HepG2 (cell line): ENCODE measurements at regions not wholly inside any gene's neighbourhood (a gene's known extent, or its start where the extent isn't known, plus 50 kb on each side); places are given as distances from the start of the nearest gene placed in this dataset.

Experiments used
- ATAC-seq: fragments of 200-7000 bp; cut with Tn5 transposase; 3 replicates; pipeline ENCODE4 v1.9.1; 2020; ENCODE audit warnings: mild to moderate bottlenecking, moderate library complexity
- BruUV-seq: library from RNA; stranded (reverse); fragments of 400-500 nt; replicated peaks from 2 replicates; lab custom pipeline; 2021; lab: Mats Ljungman, UMichigan
- CTCF ChIA-PET: fragments of 300-600 bp; formaldehyde crosslinking; extraction: SDS; loops from one replicate; lab custom pipeline; 2021; ENCODE audit warnings: low total read pairs, inconsistent platforms, low intra/inter-chr PET ratio; lab: Yijun Ruan, JAX
- POLR2A ChIA-PET: fragments of 350-600 bp; sonication (Branson Sonifier 250); formaldehyde crosslinking; loops from one replicate; lab custom pipeline; 2020; ENCODE audit warnings: antibody characterized with exemption, inconsistent platforms; lab: Yijun Ruan, JAX
- DNase-seq: peaks from one replicate; pipeline ENCODE4 v3.0.0-alpha.2; 2015; ENCODE audit warnings: low spot score
- FAIRE-seq: peaks from 3 replicates; lab custom pipeline; 2011; peaks lifted over from hg19 to GRCh38; lab: Jason Lieb, UNC
- H2AFZ ChIP-seq: one replicate; pipeline ENCODE4 v1.6.1; 2011; ENCODE audit warnings: low read length, inconsistent platforms
- H3K27ac ChIP-seq: fragments of 300-600 bp; 3 replicates; pipeline ENCODE4 v1.8.0; 2011; ENCODE audit warnings: mixed run types, mild to moderate bottlenecking, mixed read lengths, low read length, inconsistent platforms; ENCODE audit not compliant: insufficient read depth; ENCODE audit errors: extremely low read length
- H3K27me3 ChIP-seq, 2 experiments: fragments of 200-600 bp in 1 of 2; 2 replicates in 1 of 2; 3 replicates in 1 of 2; pipeline versions ENCODE4 v1.6.0 to v1.8.0; 2011; ENCODE audit warnings: low read length in 2 of 2, mild to moderate bottlenecking in 2 of 2, moderate library complexity in 2 of 2, inconsistent platforms in 1 of 2; ENCODE audit not compliant: insufficient read depth in 2 of 2, control insufficient read depth in 1 of 2
- H3K36me3 ChIP-seq, 2 experiments: fragments of 200-600 bp in 1 of 2; replicated peaks in 1 of 2; 2 replicates in 1 of 2; 3 replicates in 1 of 2; pipeline versions ENCODE4 v1.5.1 to v1.8.0; 2011; ENCODE audit warnings: low read length in 2 of 2, inconsistent platforms in 1 of 2; ENCODE audit not compliant: insufficient read depth in 2 of 2, control insufficient read depth in 1 of 2
- H3K4me1 ChIP-seq: 2 replicates; pipeline ENCODE4 v1.5.1; 2012; ENCODE audit warnings: low read length, inconsistent platforms; ENCODE audit not compliant: insufficient read depth
- H3K4me2 ChIP-seq: 2 replicates; pipeline ENCODE4 v1.6.0; 2011; ENCODE audit warnings: low read depth, low read length, inconsistent platforms
- H3K4me3 ChIP-seq, 3 experiments: fragments of 200-600 bp in 1 of 3; sonication (generic), shearing (Covaris generic) in 1 of 3; replicated peaks in 1 of 3; 2 replicates each; pipeline ENCODE4 v1.5.1; 2011 to 2016; ENCODE audit warnings: low read length in 3 of 3, inconsistent platforms in 2 of 3, low read depth in 2 of 3, mild to moderate bottlenecking in 2 of 3, control low read depth in 1 of 3, mixed read lengths in 1 of 3; ENCODE audit not compliant: insufficient read depth in 1 of 3
- H3K79me2 ChIP-seq: one replicate; pipeline ENCODE4 v1.6.1; 2011; ENCODE audit warnings: low read length, inconsistent platforms; ENCODE audit not compliant: insufficient read depth
- H3K9ac ChIP-seq: 2 replicates; pipeline ENCODE4 v1.6.0; 2011; ENCODE audit warnings: mild to moderate bottlenecking, low read depth, low read length, inconsistent platforms; ENCODE audit not compliant: insufficient read depth
- H3K9me3 ChIP-seq: 2 replicates; pipeline ENCODE4 v1.5.1; 2012; ENCODE audit warnings: mild to moderate bottlenecking, low read length
- H4K20me1 ChIP-seq: 2 replicates; pipeline ENCODE4 v1.6.0; 2011; ENCODE audit warnings: inconsistent platforms, mild to moderate bottlenecking, low read length, moderate library complexity; ENCODE audit not compliant: insufficient read depth
- BRF2 ChIP-seq: sonication (generic); formaldehyde crosslinking; IDR thresholded peaks from 2 replicates; pipeline ENCODE4 v1.8.1; 2022; ENCODE audit warnings: mild to moderate bottlenecking, missing genetic modification reagents
- CEBPB ChIP-seq: IDR thresholded peaks from 2 replicates; pipeline ENCODE4 v1.6.1; 2011; ENCODE audit warnings: low read depth, low read length, improper control_type of control experiment, borderline replicate concordance
- GATAD2A ChIP-seq: IDR thresholded peaks from 2 replicates; pipeline ENCODE4 v1.6.1; 2016
- SMYD3 ChIP-seq: sonication (generic); formaldehyde crosslinking; IDR thresholded peaks from 2 replicates; pipeline ENCODE4 v1.8.1; 2023; ENCODE audit warnings: mild to moderate bottlenecking, missing genetic modification reagents
- SNAPC2 ChIP-seq: sonication (generic); formaldehyde crosslinking; IDR thresholded peaks from 2 replicates; pipeline ENCODE4 v1.8.1; 2022; ENCODE audit warnings: mild to moderate bottlenecking, missing genetic modification reagents
- UBTF ChIP-seq: sonication (generic); formaldehyde crosslinking; IDR thresholded peaks from 2 replicates; pipeline ENCODE4 v1.4.0; 2020; ENCODE audit warnings: mild to moderate bottlenecking, missing genetic modification reagents
- ZKSCAN5 ChIP-seq: sonication (generic); formaldehyde crosslinking; IDR thresholded peaks from 2 replicates; pipeline ENCODE4 v1.5.1; 2020; ENCODE audit warnings: mild to moderate bottlenecking, missing genetic modification reagents
- ZNF274 ChIP-seq: sonication (generic); formaldehyde crosslinking; IDR thresholded peaks from 2 replicates; pipeline ENCODE4 v1.5.1; 2020; ENCODE audit warnings: mild to moderate bottlenecking, missing genetic modification reagents
- ZNF441 ChIP-seq: sonication (generic); formaldehyde crosslinking; IDR thresholded peaks from 2 replicates; pipeline ENCODE4 v1.7.0; 2021; ENCODE audit warnings: missing genetic modification reagents, borderline replicate concordance
- ZNF543 ChIP-seq: sonication (generic); formaldehyde crosslinking; IDR thresholded peaks from 2 replicates; pipeline ENCODE4 v1.4.0; 2020; ENCODE audit warnings: mild to moderate bottlenecking, missing genetic modification reagents
- ZNF556 ChIP-seq: sonication (generic); formaldehyde crosslinking; IDR thresholded peaks from 2 replicates; pipeline ENCODE4 v1.4.0; 2020; ENCODE audit warnings: mild to moderate bottlenecking, missing genetic modification reagents, borderline replicate concordance
- ZNF629 ChIP-seq: sonication (generic); formaldehyde crosslinking; conservative IDR thresholded peaks from 2 replicates; pipeline ENCODE4 v1.5.0; 2020; ENCODE audit warnings: missing genetic modification reagents
- ZNF660 ChIP-seq: sonication (generic); formaldehyde crosslinking; IDR thresholded peaks from 2 replicates; pipeline ENCODE4 v1.5.1; 2020; ENCODE audit warnings: mild to moderate bottlenecking, low read depth, missing genetic modification reagents, borderline replicate concordance
- ZNF747 ChIP-seq: sonication (generic); formaldehyde crosslinking; IDR thresholded peaks from 2 replicates; pipeline ENCODE4 v1.8.1; 2023; ENCODE audit warnings: missing genetic modification reagents, mild to moderate bottlenecking, borderline replicate concordance
- ZNF761 ChIP-seq: sonication (generic); formaldehyde crosslinking; conservative IDR thresholded peaks from 2 replicates; pipeline ENCODE4 v1.4.0; 2020; ENCODE audit warnings: mild to moderate bottlenecking, missing genetic modification reagents
- ZNF790 ChIP-seq: sonication (generic); formaldehyde crosslinking; IDR thresholded peaks from 2 replicates; pipeline ENCODE4 v1.8.0; 2022; ENCODE audit warnings: missing genetic modification reagents, mild to moderate bottlenecking, borderline replicate concordance
- WGBS: methylation state at CpG from one replicate; pipeline ENCODE4 v1.1.6; 2017; ENCODE audit warnings: low lambda C conversion rate; 5-methylcytosine and 5-hydroxymethylcytosine counted together
- in situ Hi-C: cut with HindIII; loops from 2 replicates; pipeline ENCODE4 v1.10.0; 2017; ENCODE audit warnings: low pct_unique_long_range_greater_than_20kb; ENCODE audit not compliant: extremely low pct_ligation_motif_present
- intact Hi-C: fragments of 100-400 bp; cut with micrococcal nuclease; formaldehyde crosslinking; loops from one replicate; pipeline ENCODE4 v1.10.0; 2022; ENCODE audit not compliant: unreplicated experiment

- CTCF ChIA-PET: no interaction called here
- H2AFZ ChIP-seq: no peak overlapping the region
- FAIRE-seq: no peak
Measured at GRCh38 chr5:98072921-98073320, 700.5 kb upstream of the RGMB start.

More at GRCh38 chr5:98072921-98073320, 700.5 kb upstream of the RGMB start:
- no peak for TF ChIP-seq ZNF629 (CRISPR knock-in tag)
- no peak for TF ChIP-seq ZNF761 (CRISPR knock-in tag)
- TF ChIP-seq SMYD3 (CRISPR knock-in tag): no peak
- TF ChIP-seq ZNF660 (CRISPR knock-in tag): no peak
- no peak for TF ChIP-seq ZNF790 (CRISPR knock-in tag)
- no peak for TF ChIP-seq ZNF747 (CRISPR knock-in tag)
- TF ChIP-seq SNAPC2 (CRISPR knock-in tag): no peak
- TF ChIP-seq GATAD2A (CRISPR knock-in tag): no peak
- no peak for TF ChIP-seq ZNF543 (CRISPR knock-in tag)
- no peak for TF ChIP-seq ZNF274 (CRISPR knock-in tag)
- TF ChIP-seq BRF2: no peak
- TF ChIP-seq ZNF441 (CRISPR knock-in tag): no peak
- no peak for TF ChIP-seq ZNF556 (CRISPR knock-in tag)
- no peak for TF ChIP-seq ZKSCAN5 (CRISPR knock-in tag)
- no peak for TF ChIP-seq UBTF (CRISPR knock-in tag)
- TF ChIP-seq CEBPB: no peak
- no peak overlapping the region for H3K27ac ChIP-seq
- DNase-seq (no peak), ATAC-seq (no peak)
- in situ Hi-C loops (no loop called here), intact Hi-C loops (no loop called here)
- BruUV-seq: no TSS peak
- H3K79me2 ChIP-seq: no peaks in the 10 kb centered on the region
- H3K4me2 ChIP-seq: no peak overlapping the region
- POLR2A ChIA-PET: no interaction called here
- no peaks in the 10 kb centered on the region for H3K36me3 ChIP-seq
- under 1% methylated on average over 3 of the region's 3 CpGs for WGBS
- no peaks in the 10 kb centered on the region for H3K9me3 ChIP-seq
- H3K27me3 ChIP-seq: no peaks in the 10 kb centered on the region
- H3K4me1 ChIP-seq: no peaks in the 10 kb centered on the region
- H3K9ac ChIP-seq: no peak overlapping the region
- no peak overlapping the region for H3K4me3 ChIP-seq
- no peaks in the 10 kb centered on the region for H4K20me1 ChIP-seq
